ENCODE measurements at regions not wholly inside any gene's neighbourhood (a gene's known extent, or its start where the extent isn't known, plus 50 kb on each side); places are given as distances from the start of the nearest gene placed in this dataset.

DNA sequence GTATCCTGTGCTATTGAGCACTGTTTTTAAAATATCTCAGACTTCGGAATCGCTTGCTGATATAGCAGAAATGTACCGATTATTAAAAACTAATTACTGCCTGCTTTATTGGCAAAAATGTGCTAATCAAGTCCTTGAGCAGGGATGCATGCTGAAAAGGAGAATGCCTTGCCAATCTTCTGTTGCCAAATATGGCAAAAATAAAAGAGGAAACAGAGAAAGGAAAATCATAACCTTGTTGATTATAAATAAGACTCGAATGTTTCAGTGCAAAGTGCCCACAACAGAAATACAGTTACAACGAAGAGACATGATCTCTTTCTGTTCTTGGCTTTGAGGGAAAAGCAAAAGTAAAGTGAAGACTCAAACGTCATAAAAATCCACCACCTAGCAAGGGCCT is 248.5 kb downstream of the TMEM182 start:
- ChIA-PET POLR2A (no interaction called here), CTCF (no interaction called here)

DNA sequence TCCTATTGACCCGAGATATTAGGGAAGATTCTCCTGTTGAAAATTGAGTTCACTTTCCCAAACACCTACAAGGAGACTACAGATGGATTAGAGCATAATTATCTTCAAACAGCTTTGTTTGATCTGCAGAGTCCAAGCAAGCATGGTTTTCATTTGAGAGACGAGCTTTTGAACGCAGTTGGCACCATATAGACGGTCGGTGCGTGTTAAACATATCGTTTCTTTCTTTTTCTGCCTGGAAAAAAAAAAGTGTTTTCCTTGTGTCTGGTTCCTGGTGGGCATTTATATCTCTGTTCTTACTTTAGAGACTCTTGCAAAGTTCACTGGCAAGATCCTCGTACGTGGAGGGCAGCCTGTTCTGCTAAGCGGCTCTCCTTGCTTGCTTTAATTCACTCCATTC is 248.9 kb downstream of the TMEM182 start:
- ChIA-PET CTCF (no interaction called here), POLR2A (no interaction called here)

DNA sequence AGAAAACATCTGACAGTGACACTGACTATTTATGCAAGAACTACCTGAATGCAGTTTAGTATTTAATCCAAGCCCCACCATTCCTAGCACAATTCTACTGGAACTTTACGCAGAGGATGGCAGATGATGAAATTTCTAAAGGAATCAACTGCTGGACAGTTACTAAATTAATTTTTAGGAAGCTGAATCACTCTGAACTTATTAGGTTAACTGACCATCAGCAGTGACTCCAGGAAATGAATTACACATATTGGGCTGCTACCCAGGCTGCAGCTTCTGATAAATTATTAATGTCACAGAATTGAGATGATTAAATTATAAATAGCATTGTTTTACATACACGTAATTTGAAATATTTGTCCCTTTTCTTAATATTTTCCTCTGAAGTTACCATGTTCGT is 250.8 kb downstream of the TMEM182 start:
- ChIA-PET POLR2A (no interaction called here), CTCF (no interaction called here)

- POLR2A ChIA-PET = no interaction called here
- CTCF ChIA-PET = no interaction called here
Measured at GRCh38 chr2:103025056-103025455, 263.2 kb downstream of the TMEM182 start.

- POLR2A ChIA-PET = no interaction called here
- CTCF ChIA-PET = no interaction called here
Measured at GRCh38 chr2:103028181-103028580, 266.4 kb downstream of the TMEM182 start.

Data from activated CD8-positive, alpha-beta memory T cell treated with anti-CD3 and anti-CD28 coated beads for 36 hours (primary cell).